ENCODE measurements at regions not wholly inside any gene's neighbourhood (a gene's known extent, or its start where the extent isn't known, plus 50 kb on each side); places are given as distances from the start of the nearest gene placed in this dataset.
"Not testable (repeated sequence)": the region's sequence is repeated elsewhere in the genome, so short reads cannot be mapped to it uniquely, and the experiment has no call there.

DNA sequence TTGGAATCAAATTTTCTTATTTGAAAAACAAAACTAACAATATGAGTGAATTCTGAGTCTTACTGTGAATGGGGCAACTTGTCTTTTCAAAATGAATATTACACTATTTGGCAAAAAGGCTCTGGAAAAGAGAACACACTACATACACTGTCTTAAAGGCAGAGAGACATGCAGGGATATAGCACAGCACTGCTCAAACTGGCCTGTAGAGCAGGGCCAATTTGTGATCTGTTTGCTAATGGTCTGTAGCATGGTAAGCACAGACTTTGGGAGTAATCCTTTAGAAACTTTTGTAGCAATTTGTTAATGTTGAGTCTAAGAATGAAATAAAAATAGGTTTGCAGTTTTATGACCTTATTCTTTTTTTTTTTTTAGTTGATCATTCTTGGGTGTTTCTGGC lies 679.8 kb upstream of the SGO1 start:
- DNase-seq (ENCODE audit: low read depth, low spot score) = no peak
- H3K4me3 ChIP-seq (ENCODE audit: low read length) = no peak overlapping the region

DNA sequence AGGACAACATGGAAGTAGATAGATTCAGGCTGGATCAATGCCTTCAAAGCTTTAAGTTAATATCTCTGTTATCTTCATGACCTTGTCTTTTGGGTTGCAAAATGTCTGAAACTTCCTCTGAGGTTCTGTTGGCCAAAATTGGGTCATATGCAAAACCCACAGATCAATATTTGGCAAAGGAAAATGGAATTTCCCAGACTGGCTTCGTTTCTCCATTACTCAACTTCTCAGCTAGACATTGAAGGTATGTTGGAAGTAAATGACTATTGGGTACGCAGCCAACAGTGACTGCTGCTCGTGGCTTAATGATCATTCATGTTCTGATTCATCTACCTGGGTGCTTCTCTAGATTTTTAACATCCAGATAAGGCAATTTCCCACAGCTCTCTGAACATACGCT lies 675.4 kb upstream of the SGO1 start:
- no peak for DNase-seq (ENCODE audit: low read depth, low spot score)
- no peak overlapping the region for H3K4me3 ChIP-seq (ENCODE audit: low read length)

DNA sequence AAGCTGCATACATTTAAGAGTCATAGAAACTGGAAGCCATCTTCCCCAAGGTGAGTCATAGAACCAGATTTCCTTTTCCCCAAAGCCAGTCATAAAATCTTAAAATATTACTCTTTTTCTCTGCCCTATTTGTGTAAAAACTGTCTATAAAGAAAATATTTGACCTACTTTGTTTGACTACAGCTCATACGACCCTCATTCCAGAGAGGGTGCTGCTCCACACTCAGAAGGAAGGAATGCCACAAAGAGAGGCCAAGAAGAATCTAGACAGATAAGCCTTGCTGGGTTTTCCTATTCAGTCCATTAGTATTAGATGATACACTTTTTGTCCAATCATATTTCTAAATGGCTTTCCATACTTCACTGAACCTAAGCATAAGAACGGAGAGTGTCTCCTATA lies 671.6 kb upstream of the SGO1 start:
- DNase-seq (ENCODE audit: low read depth, low spot score) = no peak
- H3K4me3 ChIP-seq (ENCODE audit: low read length) = no peak overlapping the region

DNA sequence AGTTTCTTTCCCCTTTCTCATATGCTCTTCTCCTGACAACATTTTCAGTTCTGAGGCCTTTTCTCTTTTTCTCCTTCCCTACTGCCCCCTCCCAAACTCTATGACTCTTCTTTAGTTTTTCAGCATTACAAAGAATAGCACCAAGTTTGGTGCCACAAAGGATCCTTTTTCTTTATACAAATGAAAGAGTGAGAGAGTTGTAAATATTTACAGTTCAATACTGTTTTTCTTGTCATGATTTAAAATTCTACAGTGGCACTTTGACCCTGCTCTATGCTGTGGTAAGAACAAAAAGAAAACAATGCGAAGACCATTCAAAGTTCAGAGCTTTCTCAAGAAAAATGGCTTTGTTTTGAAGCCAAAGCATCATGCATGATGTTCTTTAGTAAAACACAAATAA lies 667.9 kb upstream of the SGO1 start:
- H3K4me3 ChIP-seq (ENCODE audit: low read length) = no peak overlapping the region
- DNase-seq (ENCODE audit: low read depth, low spot score) = no peak

DNA sequence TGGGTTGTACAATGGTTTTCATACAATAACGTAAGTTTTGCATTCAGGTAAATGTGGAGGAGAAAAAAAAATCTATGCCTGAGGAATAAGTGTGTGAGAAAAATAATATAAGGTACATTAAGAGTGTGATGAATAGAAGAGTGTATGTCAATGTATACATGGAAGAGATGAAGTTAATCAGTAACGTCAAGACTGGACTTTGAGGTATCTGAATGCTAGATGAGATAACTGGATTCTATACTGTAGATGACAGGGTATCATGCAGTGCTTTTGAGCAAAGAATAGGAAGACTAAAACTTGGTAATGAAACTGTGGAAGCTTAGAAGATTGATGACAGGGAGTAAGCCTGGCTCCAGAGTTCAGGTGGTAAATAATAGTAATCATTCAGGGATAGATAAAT lies 666.7 kb upstream of the SGO1 start:
- no peak for DNase-seq (ENCODE audit: low read depth, low spot score)
- H3K4me3 ChIP-seq (ENCODE audit: low read length) = no peak overlapping the region

DNA sequence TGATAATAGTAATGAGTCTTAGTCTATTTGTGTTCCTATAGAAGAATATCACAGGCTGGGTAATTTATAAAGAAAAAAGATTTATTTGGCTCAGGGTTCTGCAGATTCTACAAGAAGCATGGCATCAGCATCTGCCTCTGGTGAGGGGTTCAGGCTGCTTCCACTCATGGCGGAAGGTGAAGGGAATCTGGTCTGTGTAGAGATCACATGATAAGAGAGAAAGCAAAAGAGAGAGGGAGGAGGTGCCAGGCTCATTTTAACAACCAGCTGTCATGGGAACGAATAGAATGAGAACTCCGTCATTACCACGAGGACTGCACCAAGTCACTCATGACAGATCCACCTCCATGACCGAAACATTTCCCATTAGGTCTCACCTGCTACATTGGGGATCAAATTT lies 664.0 kb upstream of the SGO1 start:
- DNase-seq (ENCODE audit: low read depth, low spot score) = no peak
- no peak overlapping the region for H3K4me3 ChIP-seq (ENCODE audit: low read length)

DNA sequence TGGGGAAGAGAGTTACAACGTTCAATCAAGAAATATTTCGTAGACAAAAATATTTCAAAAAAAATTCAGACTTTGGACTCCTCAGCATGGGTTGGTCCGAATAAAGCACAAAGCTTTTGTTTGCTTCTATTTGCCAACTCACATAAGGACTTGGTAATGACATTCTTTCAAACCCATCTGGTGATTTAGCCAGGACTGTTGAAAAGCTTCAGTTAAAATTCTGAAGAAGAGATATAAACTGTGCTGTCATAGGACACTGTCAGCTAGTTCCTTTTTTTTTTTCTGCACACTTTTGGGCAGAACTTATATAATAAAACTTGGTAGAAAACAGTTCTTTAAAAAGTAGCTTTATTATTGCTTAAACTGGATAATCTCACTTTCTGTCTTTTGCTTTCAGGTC lies 660.8 kb upstream of the SGO1 start:
- H3K4me3 ChIP-seq (ENCODE audit: low read length) = no peak overlapping the region
- no peak for DNase-seq (ENCODE audit: low read depth, low spot score)

DNA sequence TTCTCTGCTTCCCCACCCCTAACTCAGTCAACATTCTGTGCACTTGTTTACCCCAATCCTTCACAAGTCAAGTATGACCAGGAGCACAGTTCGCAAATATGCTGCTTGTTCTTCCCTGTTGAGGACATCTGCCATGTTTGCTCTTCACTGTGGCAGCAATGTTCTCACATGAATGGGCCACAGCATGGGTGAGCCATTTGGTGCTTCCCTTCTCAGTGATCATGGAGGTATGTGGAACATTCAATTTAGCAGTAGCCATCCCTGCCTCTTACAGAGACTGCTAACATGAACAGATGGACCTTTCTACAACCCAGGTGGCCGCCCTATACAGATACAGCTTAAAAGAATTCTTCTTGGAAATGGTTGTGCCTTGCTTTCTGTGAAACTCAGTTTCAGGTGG lies 660.1 kb upstream of the SGO1 start:
- DNase-seq (ENCODE audit: low read depth, low spot score) = no peak

DNA sequence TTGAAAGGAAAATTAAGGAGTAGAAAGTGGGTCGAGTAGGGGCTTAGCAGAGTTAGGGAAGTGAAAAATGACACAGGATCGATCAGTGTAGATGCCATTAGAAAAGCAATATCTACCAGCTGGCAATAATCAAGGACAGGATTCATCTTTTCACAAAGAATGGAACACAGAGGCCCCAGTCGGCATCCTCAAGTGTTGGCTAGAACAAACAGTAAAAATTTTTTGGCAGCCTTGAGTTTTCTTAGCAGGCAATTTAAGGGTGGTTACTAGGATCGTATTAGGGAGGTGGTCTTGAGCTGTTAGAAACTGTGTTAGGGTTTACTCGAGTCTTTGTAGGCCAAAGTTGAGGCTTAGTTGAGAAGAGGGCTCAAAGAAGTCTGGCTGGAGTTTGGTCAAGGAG lies 658.8 kb upstream of the SGO1 start:
- no peak overlapping the region for H3K4me3 ChIP-seq (ENCODE audit: low read length)
- DNase-seq (ENCODE audit: low read depth, low spot score) = no peak

More for the DNA sequence above, 660.1 kb upstream of the SGO1 start:
- H3K4me3 ChIP-seq (ENCODE audit: low read length) = no peak overlapping the region

DNA sequence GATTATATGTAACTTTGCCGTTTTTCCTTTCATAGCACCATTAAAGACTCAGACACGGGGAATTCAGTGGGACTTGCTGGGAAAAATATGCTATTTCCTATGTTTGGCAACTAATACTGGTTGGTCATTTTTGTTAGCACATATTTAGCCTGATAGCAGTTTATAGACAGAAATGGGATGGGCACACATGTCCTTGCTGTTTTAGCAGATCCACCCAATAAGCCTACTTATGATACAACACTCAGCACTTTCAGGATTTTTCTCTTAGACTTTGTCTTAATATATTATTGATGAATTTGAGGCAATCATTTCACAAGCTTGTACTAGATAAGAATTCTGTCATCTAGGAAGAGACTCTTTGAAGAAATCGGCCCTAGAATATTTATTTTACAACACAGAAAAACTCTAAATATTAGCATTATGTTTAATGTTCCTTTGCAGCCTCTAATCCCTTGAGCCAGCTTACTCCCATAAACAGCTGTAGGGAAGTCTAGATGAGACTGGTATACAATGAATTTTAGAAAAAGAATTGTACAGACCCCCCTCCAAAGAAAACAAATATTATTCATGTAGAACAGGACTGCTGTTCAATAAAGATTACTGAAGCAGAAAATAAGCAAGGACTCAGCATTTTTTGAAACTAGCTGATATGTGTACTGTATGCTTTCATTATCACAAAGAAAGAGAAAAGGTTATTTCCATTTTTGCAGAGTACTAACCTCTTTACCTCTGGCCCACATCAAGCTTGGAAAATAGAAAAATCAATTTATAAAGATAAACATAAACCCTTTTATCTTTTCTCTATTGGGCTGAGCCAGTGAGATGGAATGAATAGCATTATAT lies 656.8 kb upstream of the SGO1 start:
- no peak overlapping the region for H3K4me3 ChIP-seq (ENCODE audit: low read length)

DNA sequence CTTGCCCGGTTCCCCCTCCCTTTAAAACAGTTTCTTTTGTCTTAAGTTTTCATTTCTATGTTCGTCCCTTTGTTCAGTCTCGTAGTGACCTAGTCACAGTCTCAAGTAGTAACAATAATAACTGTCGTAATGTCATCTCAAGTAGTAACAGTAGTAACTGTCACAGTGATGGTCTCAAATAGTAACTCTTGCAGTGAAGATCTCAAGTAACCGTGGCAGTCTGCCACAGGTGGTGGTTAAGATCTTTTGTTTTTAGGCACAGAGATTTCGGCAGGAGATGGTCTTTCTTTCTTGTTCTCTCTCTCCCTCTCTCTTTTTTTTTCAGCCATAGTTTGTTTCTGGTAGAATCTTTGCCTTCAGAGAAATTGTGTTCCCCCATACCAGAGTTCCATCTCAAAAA lies 656.0 kb upstream of the SGO1 start:
- no peak overlapping the region for H3K4me3 ChIP-seq (ENCODE audit: low read length)
- no peak for DNase-seq (ENCODE audit: low read depth, low spot score)

More for the DNA sequence above, 656.8 kb upstream of the SGO1 start:
- DNase-seq (ENCODE audit: low read depth, low spot score) = no peak

DNA sequence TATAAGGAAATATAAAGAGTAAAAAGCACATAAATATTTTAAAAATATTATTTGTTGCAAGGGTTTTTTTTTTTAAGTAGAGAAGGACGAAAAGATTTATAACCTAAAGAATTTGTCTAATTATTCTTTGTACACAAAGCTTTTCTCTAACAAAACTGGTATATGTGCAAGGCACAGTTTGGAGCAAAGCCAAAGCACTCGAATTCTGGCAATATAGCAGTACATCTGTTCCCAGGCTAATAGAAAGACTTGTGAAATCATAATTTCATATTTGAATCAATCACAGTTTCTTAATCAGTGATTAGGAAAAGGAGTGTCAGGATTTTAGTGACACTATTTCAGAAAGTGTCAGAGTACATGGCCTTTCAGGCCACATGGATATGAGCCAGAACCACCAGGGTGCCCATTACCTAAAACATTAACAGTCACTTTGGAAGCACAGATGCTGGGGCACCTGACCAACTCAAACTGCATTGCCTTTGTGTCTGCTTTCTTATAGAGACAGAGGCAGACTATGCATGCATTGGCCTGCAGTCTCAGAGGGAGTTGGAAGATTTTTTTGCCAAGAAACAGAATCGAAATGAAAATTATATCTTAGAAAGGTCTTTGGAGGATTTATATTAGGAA lies 651.8 kb upstream of the SGO1 start:
- DNase-seq (ENCODE audit: low read depth, low spot score) = no peak

DNA sequence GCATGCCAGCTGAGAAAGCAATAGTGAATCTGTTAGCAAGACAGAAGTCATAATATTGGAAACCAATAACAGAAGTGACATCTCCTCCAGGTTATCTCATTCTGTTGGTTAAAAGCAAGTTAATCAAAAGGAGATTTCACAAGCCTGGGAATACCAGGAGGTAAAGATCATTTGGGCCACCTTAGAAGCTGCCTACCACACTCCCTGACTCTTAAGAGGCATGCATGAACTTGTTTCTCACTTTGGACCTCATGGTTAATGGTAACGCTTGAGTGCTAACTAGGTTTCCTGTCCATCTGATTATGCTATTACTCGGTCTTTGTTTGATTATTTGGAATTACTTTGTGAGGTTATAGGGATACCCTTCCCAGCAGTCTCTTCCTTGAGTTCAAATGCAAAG lies 650.8 kb upstream of the SGO1 start:
- H3K4me3 ChIP-seq (ENCODE audit: low read length) = no peak overlapping the region
- no peak for DNase-seq (ENCODE audit: low read depth, low spot score)

More for the DNA sequence above, 651.8 kb upstream of the SGO1 start:
- H3K4me3 ChIP-seq (ENCODE audit: low read length) = no peak overlapping the region

DNA sequence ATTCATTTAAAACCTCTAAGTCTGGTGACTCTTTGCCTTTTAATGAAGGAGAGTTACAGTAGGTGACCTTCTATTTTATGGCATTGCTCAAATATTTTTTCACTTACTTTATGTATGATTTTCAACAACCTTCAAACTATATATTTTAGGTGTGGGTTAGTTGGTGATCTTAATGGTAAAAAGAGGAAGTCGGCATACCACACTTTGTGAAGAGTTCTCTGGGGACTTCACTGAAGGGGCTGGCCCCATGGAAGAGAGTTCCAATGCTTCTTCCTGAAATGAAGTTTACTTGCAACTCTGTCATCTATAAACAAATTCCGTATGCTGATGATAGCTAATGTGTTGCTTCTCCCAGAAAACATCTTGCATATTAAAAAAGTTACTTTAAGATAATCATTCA lies 647.0 kb upstream of the SGO1 start:
- H3K4me3 ChIP-seq (ENCODE audit: low read length) = no peak overlapping the region
- no peak for DNase-seq (ENCODE audit: low read depth, low spot score)

DNA sequence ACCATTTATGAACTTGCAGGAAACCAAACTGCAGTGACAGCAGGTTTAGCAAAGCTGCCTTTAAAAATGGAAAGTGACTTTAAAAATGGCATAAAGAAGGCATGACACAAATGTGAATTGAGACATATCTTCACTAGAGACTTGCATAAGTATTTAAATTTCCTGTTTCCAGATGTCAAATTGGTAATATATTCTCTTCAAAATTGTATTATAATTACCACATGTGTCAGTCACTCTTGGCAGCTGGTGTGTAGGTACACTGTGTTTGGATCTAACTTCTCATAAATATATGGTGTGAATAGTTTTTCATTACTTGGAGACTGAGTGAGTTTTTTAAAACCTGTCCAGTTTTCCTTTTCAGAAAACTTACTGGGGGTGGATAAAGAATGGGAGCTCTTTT lies 636.2 kb upstream of the SGO1 start:
- no peak for DNase-seq (ENCODE audit: low read depth, low spot score)
- H3K4me3 ChIP-seq (ENCODE audit: low read length) = no peak overlapping the region

DNA sequence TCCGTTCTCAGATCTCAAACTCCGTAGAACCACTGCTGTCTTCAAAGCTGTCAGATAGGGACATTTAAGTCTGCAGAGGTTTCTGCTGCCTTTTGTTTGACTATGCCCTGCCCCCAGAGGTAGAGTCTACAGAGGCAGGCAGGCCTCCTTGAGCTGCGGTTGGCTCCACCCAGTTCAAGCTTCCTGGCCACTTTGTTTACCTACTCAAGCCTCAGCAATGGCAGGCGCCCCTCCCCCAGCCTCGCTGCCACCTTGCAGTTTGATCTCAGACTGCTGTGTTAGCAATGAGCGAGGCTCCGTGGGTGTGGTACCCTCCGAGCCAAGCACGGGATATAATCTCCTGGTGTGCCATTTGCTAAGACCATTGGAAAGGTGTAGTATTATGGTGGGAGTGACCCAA lies 634.9 kb upstream of the SGO1 start:
- DNase-seq (ENCODE audit: low read depth, low spot score); H3K4me3 ChIP-seq (ENCODE audit: low read length): not testable (repeated sequence)

DNA sequence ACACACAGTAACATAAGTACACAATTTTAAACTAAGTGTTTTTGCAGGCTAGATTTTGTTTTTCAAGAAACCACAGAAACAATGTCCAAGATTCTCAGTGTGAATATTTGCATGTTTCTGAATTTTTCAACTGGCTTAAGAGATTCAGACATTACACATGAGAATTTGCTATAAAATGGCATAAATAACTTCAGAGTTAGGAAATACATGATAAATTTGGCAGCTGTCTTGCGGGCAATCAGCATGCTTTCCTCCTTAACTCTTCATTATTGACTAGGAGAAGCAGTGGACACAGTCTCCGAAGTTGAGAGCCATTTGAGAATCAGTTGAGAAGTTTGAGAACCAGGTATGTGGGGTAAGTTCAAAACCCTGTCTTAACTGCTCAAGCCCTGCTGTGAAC lies 625.6 kb upstream of the SGO1 start:
- DNase-seq (ENCODE audit: low read depth, low spot score) = no peak
- H3K4me3 ChIP-seq (ENCODE audit: low read length) = no peak overlapping the region

DNA sequence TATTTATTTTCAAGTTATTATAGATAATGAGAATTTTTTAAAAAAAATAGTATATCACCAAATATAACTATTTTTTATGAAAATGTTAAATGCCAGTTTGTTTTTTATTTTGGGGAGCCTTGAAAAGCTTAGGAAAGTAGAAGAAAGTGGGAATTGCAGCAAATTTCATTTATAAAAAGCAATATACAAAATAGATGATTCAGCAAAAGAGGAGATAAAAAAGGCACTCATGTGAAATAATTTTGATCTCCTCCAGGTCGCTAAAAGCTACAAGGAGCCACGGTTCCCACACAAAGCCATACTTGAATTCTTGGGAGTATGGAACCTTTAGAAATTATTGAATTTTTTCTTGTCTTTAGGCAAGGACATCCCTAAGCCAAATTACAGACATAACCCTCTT lies 625.0 kb upstream of the SGO1 start:
- no peak overlapping the region for H3K4me3 ChIP-seq (ENCODE audit: low read length)
- no peak for DNase-seq (ENCODE audit: low read depth, low spot score)

DNA sequence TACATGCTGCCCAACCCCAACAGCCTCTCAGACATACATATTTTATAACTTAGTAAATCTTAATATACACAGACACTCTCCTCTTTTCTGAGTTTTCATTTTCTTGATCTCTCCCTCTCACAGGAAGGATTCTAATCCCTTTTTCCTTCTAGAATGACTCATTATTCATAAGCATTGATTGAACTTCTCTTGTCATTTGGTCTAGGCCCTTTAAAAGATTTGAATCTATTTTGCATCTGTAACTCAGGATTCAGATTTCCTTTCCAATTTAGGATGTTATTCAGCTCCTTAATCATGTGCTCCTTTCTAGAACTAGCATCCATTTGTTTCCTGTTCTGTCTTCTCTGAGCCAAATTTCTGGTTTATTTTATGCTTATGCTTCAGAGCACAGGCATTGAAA lies 624.5 kb upstream of the SGO1 start:
- no peak overlapping the region for H3K4me3 ChIP-seq (ENCODE audit: low read length)
- no peak for DNase-seq (ENCODE audit: low read depth, low spot score)

DNA sequence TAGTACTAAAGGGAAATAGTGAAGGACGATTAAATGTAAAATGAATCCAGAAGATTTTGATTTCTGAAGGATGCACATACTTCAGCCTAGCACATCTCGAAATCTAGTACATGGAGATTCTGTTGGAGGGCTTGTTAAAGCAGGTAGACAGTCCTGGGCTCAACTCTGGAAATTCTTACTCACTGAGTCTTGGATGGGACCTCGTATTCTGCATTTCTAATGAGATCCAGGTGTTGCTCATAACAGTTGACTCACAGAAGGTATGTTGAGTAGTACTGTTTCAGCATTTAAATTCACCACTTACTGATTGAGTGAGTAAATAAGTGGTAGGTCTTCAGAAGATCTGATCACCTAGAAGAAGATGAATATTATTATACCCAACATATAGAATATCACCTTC lies 623.4 kb upstream of the SGO1 start:
- no peak overlapping the region for H3K4me3 ChIP-seq (ENCODE audit: low read length)
- DNase-seq (ENCODE audit: low read depth, low spot score) = no peak

DNA sequence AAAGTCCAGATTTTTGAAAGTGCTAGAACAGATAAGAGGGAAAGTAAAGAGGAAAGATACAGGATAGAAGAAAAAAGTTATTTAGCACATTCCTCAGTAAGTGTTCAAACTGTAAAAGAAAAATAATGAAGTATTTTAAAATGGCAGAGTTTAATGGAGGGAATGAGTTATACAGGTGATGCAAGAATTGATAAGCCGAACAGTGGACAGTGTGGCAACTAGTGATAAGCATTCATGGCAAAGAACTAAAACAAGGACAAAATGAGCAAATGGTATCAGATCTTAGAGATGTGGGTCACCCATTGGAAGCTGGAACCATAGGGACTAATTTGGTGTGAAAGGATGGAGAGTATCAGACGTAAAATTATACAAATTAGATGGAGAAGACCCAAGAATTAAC lies 622.9 kb upstream of the SGO1 start:
- H3K4me3 ChIP-seq (ENCODE audit: low read length) = no peak overlapping the region
- DNase-seq (ENCODE audit: low read depth, low spot score) = no peak
